ENCODE measurements at regions not wholly inside any gene's neighbourhood (a gene's known extent, or its start where the extent isn't known, plus 50 kb on each side); places are given as distances from the start of the nearest gene placed in this dataset.

- no peak for DNase-seq (ENCODE audit: low read depth)
- H3K4me3 ChIP-seq (ENCODE audit: low read depth, low read length) = no peak overlapping the region
- no peak for TF ChIP-seq CTCF (IDR thresholded peaks at IDR 0.05; ENCODE audit: control insufficient read depth, extremely low read depth, insufficient read depth)
Observed at GRCh38 chr13:22592515-22592914, 588.3 kb upstream of the SGCG start.

- DNase-seq (ENCODE audit: low read depth) = no peak
- no peak overlapping the region for H3K4me3 ChIP-seq (ENCODE audit: low read depth, low read length)
- TF ChIP-seq CTCF (IDR thresholded peaks at IDR 0.05; ENCODE audit: control insufficient read depth, extremely low read depth, insufficient read depth) = no peak
Observed at GRCh38 chr13:22594041-22594440, 586.7 kb upstream of the SGCG start.

- TF ChIP-seq CTCF (IDR thresholded peaks at IDR 0.05; ENCODE audit: control insufficient read depth, extremely low read depth, insufficient read depth) = no peak
- no peak overlapping the region for H3K4me3 ChIP-seq (ENCODE audit: low read depth, low read length)
- no peak for DNase-seq (ENCODE audit: low read depth)
Observed at GRCh38 chr13:22596171-22596863, 584.5 kb upstream of the SGCG start.

- H3K4me3 ChIP-seq (ENCODE audit: low read depth, low read length) = no peak overlapping the region
- TF ChIP-seq CTCF (IDR thresholded peaks at IDR 0.05; ENCODE audit: control insufficient read depth, extremely low read depth, insufficient read depth) = no peak
- no peak for DNase-seq (ENCODE audit: low read depth)
Observed at GRCh38 chr13:22599156-22599555, 581.6 kb upstream of the SGCG start.

GRCh38 chr13:22618002-22618401 lies 562.8 kb upstream of the SGCG start:
- DNase-seq (ENCODE audit: low read depth) = no peak
- H3K4me3 ChIP-seq (ENCODE audit: low read depth, low read length) = no peak overlapping the region
- no peak for TF ChIP-seq CTCF (IDR thresholded peaks at IDR 0.05; ENCODE audit: control insufficient read depth, extremely low read depth, insufficient read depth)

- no peak for TF ChIP-seq CTCF (IDR thresholded peaks at IDR 0.05; ENCODE audit: control insufficient read depth, extremely low read depth, insufficient read depth)
- no peak overlapping the region for H3K4me3 ChIP-seq (ENCODE audit: low read depth, low read length)
- no peak for DNase-seq (ENCODE audit: low read depth)
Observed at GRCh38 chr13:22625691-22626090, 555.1 kb upstream of the SGCG start.

- no peak for DNase-seq (ENCODE audit: low read depth)
- no peak overlapping the region for H3K4me3 ChIP-seq (ENCODE audit: low read depth, low read length)
- no peak for TF ChIP-seq CTCF (IDR thresholded peaks at IDR 0.05; ENCODE audit: control insufficient read depth, extremely low read depth, insufficient read depth)
Observed at GRCh38 chr13:22629374-22629773, 551.4 kb upstream of the SGCG start.
